HCT116 (cell line): ENCODE measurements at regions not wholly inside any gene's neighbourhood (a gene's known extent, or its start where the extent isn't known, plus 50 kb on each side); places are given as distances from the start of the nearest gene placed in this dataset.

Experiments
- CBX3 ChIP-seq: IDR thresholded peaks from 2 replicates; pipeline ENCODE4 v1.6.1; 2012; ENCODE audit warnings: low read depth
- CEBPB ChIP-seq: IDR thresholded peaks from 2 replicates; pipeline ENCODE4 v1.6.1; 2012; ENCODE audit warnings: low read depth
- EZH2phosphoT487 ChIP-seq: fragments of 200-600 bp; IDR thresholded peaks from 2 replicates; pipeline ENCODE4 v1.6.1; 2018; ENCODE audit warnings: antibody characterized with exemption, borderline replicate concordance
- POLR2A ChIP-seq: IDR thresholded peaks from 2 replicates; pipeline ENCODE4 v1.7.0; 2011; ENCODE audit warnings: borderline replicate concordance; ENCODE audit not compliant: insufficient read depth, insufficient read length; ENCODE audit errors: extremely low read depth
- POLR2AphosphoS5 ChIP-seq: IDR thresholded peaks from 2 replicates; pipeline ENCODE4 v1.6.1; 2011; ENCODE audit warnings: mild to moderate bottlenecking, low read depth, low read length, moderate library complexity
- REST ChIP-seq: IDR thresholded peaks from 2 replicates; pipeline ENCODE4 v1.6.1; 2012; ENCODE audit warnings: low read depth
- SIN3A ChIP-seq: IDR thresholded peaks from 2 replicates; pipeline ENCODE4 v1.6.1; 2012; ENCODE audit warnings: low read depth
- SP1 ChIP-seq: IDR thresholded peaks from 2 replicates; pipeline ENCODE4 v1.6.1; 2012; ENCODE audit warnings: low read depth
- SRF ChIP-seq: IDR thresholded peaks from 2 replicates; pipeline ENCODE4 v1.6.1; 2012; ENCODE audit warnings: low read depth
- TCF7L2 ChIP-seq: IDR thresholded peaks from 2 replicates; pipeline ENCODE4 v1.7.0; 2011; ENCODE audit warnings: borderline replicate concordance, inconsistent platforms; ENCODE audit not compliant: insufficient read depth, insufficient read length; ENCODE audit errors: extremely low read depth
- YY1 ChIP-seq: IDR thresholded peaks from 2 replicates; pipeline ENCODE4 v1.6.1; 2011; ENCODE audit warnings: low read length, low read depth, moderate library complexity, mild to moderate bottlenecking; ENCODE audit not compliant: insufficient replicate concordance; ENCODE audit errors: extremely low read depth
- TF ChIP-seq, protein P1 (sequence below), 3 experiments: fragments of 200-600 bp in 1 of 3; sonication (generic) in 1 of 3; IDR thresholded peaks in 2 of 3; conservative IDR thresholded peaks in 1 of 3; 2 replicates each; pipeline ENCODE4 v1.5.1; 2012 to 2017; ENCODE audit warnings: low read depth in 2 of 3, low read length in 2 of 3, antibody characterized with exemption in 1 of 3, borderline replicate concordance in 1 of 3, control low read depth in 1 of 3, mild to moderate bottlenecking in 1 of 3, mixed read lengths in 1 of 3, mixed run types in 1 of 3, moderate library complexity in 1 of 3; ENCODE audit not compliant: insufficient read depth in 1 of 3
- TF ChIP-seq, protein P2 (sequence below): IDR thresholded peaks from 2 replicates; pipeline ENCODE4 v1.6.1; 2012

- TF ChIP-seq POLR2A (no peak), REST (no peak), EZH2phosphoT487 (no peak), CBX3 (no peak), SP1 (no peak), SIN3A (no peak), TCF7L2 (no peak), SRF (no peak), POLR2AphosphoS5 (no peak), CEBPB (no peak), YY1 (no peak)
- TF ChIP-seq, protein P1, sequence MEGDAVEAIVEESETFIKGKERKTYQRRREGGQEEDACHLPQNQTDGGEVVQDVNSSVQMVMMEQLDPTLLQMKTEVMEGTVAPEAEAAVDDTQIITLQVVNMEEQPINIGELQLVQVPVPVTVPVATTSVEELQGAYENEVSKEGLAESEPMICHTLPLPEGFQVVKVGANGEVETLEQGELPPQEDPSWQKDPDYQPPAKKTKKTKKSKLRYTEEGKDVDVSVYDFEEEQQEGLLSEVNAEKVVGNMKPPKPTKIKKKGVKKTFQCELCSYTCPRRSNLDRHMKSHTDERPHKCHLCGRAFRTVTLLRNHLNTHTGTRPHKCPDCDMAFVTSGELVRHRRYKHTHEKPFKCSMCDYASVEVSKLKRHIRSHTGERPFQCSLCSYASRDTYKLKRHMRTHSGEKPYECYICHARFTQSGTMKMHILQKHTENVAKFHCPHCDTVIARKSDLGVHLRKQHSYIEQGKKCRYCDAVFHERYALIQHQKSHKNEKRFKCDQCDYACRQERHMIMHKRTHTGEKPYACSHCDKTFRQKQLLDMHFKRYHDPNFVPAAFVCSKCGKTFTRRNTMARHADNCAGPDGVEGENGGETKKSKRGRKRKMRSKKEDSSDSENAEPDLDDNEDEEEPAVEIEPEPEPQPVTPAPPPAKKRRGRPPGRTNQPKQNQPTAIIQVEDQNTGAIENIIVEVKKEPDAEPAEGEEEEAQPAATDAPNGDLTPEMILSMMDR (IDR thresholded peaks at IDR 0.05 in 2 of 3, conservative IDR thresholded peaks at IDR 0.05 in 1 of 3; ENCODE audit: borderline replicate concordance in 1 of 3, insufficient read depth in 1 of 3, low read depth in 2 of 3, low read length in 2 of 3) = no peak
- TF ChIP-seq, protein P2, sequence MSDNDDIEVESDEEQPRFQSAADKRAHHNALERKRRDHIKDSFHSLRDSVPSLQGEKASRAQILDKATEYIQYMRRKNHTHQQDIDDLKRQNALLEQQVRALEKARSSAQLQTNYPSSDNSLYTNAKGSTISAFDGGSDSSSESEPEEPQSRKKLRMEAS = no peak
Observed at GRCh38 chr18:35854095-35854494, 118.4 kb upstream of the RMP24 start.
